GM20000 (cell line): ENCODE measurements at regions not wholly inside any gene's neighbourhood (a gene's known extent, or its start where the extent isn't known, plus 50 kb on each side); places are given as distances from the start of the nearest gene placed in this dataset.

Experiments
- DNase-seq: peaks from one replicate; pipeline ENCODE4 v3.0.0; 2012; ENCODE audit warnings: low spot score
- CTCF ChIP-seq: IDR thresholded peaks from 2 replicates; pipeline ENCODE4 v1.5.1; 2012; ENCODE audit warnings: mild to moderate bottlenecking, control low read depth; ENCODE audit errors: extremely low read depth, missing control alignments

DNA sequence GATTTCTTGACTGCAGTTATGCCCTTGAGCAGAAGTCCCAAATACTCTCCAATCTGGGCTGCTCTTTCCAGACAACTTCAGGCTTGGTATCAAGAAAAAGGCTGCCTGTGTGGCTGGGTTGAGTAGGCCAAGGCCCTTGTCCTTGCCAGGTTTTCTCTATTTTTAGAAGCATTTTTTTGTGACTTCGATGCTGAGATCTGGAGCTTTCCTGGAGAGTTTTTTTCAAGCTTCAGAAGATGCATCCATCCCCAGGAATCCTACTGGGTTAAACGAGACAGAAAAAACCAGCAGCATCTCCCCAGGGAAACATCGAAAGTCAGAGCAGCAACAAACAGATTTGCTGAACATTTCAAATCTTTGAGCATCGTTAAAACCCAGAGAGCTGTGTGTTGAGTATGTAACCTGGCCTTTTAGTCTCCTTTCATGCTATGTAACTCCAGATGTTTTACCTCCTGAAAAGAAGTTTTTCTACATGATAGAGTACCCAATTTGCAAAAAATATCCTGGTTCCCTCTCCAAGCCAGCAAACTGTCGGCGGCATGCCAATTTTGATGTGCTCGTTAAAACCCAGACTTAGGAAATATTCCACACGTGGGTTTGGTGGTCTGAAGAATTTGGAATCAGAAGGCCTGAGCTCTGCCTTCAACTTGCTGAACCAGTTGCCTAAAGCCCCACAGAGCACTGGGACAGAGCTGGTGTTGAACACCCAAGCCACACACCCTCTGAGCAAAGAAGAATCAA lies 98.1 kb upstream of the ALDH1B1 start:
- TF ChIP-seq CTCF: no peak
- DNase-seq: no peak

GRCh38 chr9:38293022-38293421 lies 99.5 kb upstream of the ALDH1B1 start:
- DNase-seq: no peak
- no peak for TF ChIP-seq CTCF

GRCh38 chr9:38292480-38292879 lies 100.0 kb upstream of the ALDH1B1 start:
- DNase-seq: no peak
- no peak for TF ChIP-seq CTCF

- no peak for DNase-seq
- no peak for TF ChIP-seq CTCF
Observed at GRCh38 chr9:38289866-38290245, 102.6 kb upstream of the ALDH1B1 start.

- DNase-seq: no peak
- TF ChIP-seq CTCF: no peak
Observed at GRCh38 chr9:38289236-38289865, 103.2 kb upstream of the ALDH1B1 start.

DNA sequence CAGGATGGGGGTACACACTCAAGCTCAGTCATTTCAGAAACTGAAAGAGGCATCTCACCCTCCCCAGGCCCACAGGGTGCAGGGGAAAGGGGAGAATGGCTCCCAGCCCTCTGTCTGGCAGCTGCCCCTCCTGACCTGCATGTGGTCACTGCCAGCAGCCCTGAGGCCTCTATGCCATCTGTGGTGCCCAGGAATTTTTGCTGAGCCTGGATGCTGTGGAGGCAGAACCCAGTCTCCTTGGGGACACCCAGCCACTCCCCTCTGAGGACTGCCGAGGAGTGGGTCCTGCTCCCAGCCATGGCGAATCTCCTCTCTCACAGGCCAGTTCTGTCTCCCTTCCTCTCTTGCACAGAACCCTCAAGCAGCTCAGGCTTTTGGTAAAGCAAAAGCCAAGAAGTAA lies 104.0 kb upstream of the ALDH1B1 start:
- DNase-seq: no peak
- no peak for TF ChIP-seq CTCF

- TF ChIP-seq CTCF: no peak
- no peak for DNase-seq
Observed at GRCh38 chr9:38287420-38287985, 105.0 kb upstream of the ALDH1B1 start.
